GM19238 (cell line): ENCODE measurements at regions not wholly inside any gene's neighbourhood (a gene's known extent, or its start where the extent isn't known, plus 50 kb on each side); places are given as distances from the start of the nearest gene placed in this dataset.

Source experiments
- DNase-seq: peaks from one replicate; pipeline ENCODE4 v3.0.0; 2011; ENCODE audit warnings: low spot score; ENCODE audit not compliant: insufficient read length

GRCh38 chr14:96931751-96932150 lies 134.6 kb downstream of the VRK1 start:
- DNase-seq: no peak

GRCh38 chr14:96934638-96935330 lies 137.6 kb downstream of the VRK1 start:
- DNase-seq: no peak

GRCh38 chr14:96938946-96939345 lies 141.8 kb downstream of the VRK1 start:
- no peak for DNase-seq

- no peak for DNase-seq
These were observed 142.8 kb downstream of the VRK1 start for GRCh38 chr14:96940009-96940408.

GRCh38 chr14:96944297-96944696 lies 147.1 kb downstream of the VRK1 start:
- DNase-seq: no peak

- no peak for DNase-seq
These were observed 148.5 kb downstream of the VRK1 start for GRCh38 chr14:96945721-96946120.

GRCh38 chr14:96949594-96949993 lies 152.4 kb downstream of the VRK1 start:
- no peak for DNase-seq

GRCh38 chr14:96951511-96951910 lies 154.3 kb downstream of the VRK1 start:
- DNase-seq: no peak

GRCh38 chr14:96953087-96953874 lies 156.1 kb downstream of the VRK1 start:
- DNase-seq: no peak

GRCh38 chr14:96953875-96954185 lies 156.6 kb downstream of the VRK1 start:
- DNase-seq: no peak

GRCh38 chr14:96956464-96957239 lies 159.5 kb downstream of the VRK1 start:
- DNase-seq: no peak

- DNase-seq: no peak
These were observed 160.9 kb downstream of the VRK1 start for GRCh38 chr14:96958057-96958456.

GRCh38 chr14:96959992-96960391 lies 162.8 kb downstream of the VRK1 start:
- DNase-seq: no peak

- no peak for DNase-seq
These were observed 163.5 kb downstream of the VRK1 start for GRCh38 chr14:96960598-96961116.

GRCh38 chr14:96961895-96962294 lies 164.7 kb downstream of the VRK1 start:
- DNase-seq: no peak

GRCh38 chr14:96962337-96962736 lies 165.2 kb downstream of the VRK1 start:
- DNase-seq: no peak

- DNase-seq: no peak
These were observed 167.7 kb downstream of the VRK1 start for GRCh38 chr14:96964726-96965415.

- DNase-seq: no peak
These were observed 168.9 kb downstream of the VRK1 start for GRCh38 chr14:96965885-96966595.

- DNase-seq: no peak
These were observed 177.9 kb downstream of the VRK1 start for GRCh38 chr14:96975116-96975515.

- DNase-seq: no peak
These were observed 181.5 kb downstream of the VRK1 start for GRCh38 chr14:96978525-96979272.
